Spleen (tissue), 11 donors: ENCODE measurements at regions not wholly inside any gene's neighbourhood (a gene's known extent, or its start where the extent isn't known, plus 50 kb on each side); places are given as distances from the start of the nearest gene placed in this dataset.

Experiments used
- DNase-seq: peaks from one replicate; pipeline ENCODE4 v3.0.0-alpha.2; 2020
- H3K27ac ChIP-seq, 8 donors: fragments of 200-600 bp; sonication (generic) in 7 of 8; 1 replicate in 4 of 8; 2 replicates in 4 of 8; pipeline versions ENCODE4 v1.5.0 to v1.8.0; 2016 to 2021; ENCODE audit warnings: inconsistent platforms in 4 of 8, mild to moderate bottlenecking in 4 of 8, moderate library complexity in 1 of 8
- H3K27me3 ChIP-seq, 7 donors: fragments of 200-600 bp; sonication (generic) in 6 of 7; replicated peaks in 1 of 7; 1 replicate in 4 of 7; 2 replicates in 3 of 7; pipeline versions ENCODE4 v1.5.0 to v1.8.0; 2016 to 2021; ENCODE audit warnings: inconsistent platforms in 3 of 7, mild to moderate bottlenecking in 1 of 7
- H3K36me3 ChIP-seq, 6 donors: fragments of 200-600 bp; sonication (generic) in 5 of 6; 1 replicate in 4 of 6; 2 replicates in 2 of 6; pipeline versions ENCODE4 v1.5.0 to v1.8.0; 2016 to 2021; ENCODE audit warnings: inconsistent platforms in 2 of 6
- H3K4me1 ChIP-seq, 6 donors: fragments of 200-600 bp; sonication (generic) in 5 of 6; 1 replicate in 3 of 6; 2 replicates in 3 of 6; pipeline versions ENCODE4 v1.5.0 to v1.8.0; 2016 to 2021; ENCODE audit warnings: inconsistent platforms in 3 of 6
- H3K4me3 ChIP-seq, 8 donors: fragments of 200-600 bp; sonication (generic) in 7 of 8; 1 replicate in 4 of 8; 2 replicates in 4 of 8; pipeline versions ENCODE4 v1.5.0 to v1.8.0; 2016 to 2021; ENCODE audit warnings: inconsistent platforms in 4 of 8, mild to moderate bottlenecking in 4 of 8, moderate library complexity in 2 of 8
- H3K9me3 ChIP-seq, 8 donors: fragments of 200-600 bp; sonication (generic) in 7 of 8; 1 replicate in 4 of 8; 2 replicates in 4 of 8; pipeline versions ENCODE4 v1.5.0 to v1.8.0; 2016 to 2021; ENCODE audit warnings: inconsistent platforms in 4 of 8
- CTCF ChIP-seq, 11 experiments: fragments of 200-600 bp in 7 of 11; fragments of 450-650 bp in 4 of 11; sonication (generic) in 4 of 11; IDR thresholded peaks in 8 of 11; conservative IDR thresholded peaks in 3 of 11; 1 replicate in 7 of 11; 2 replicates in 4 of 11; pipeline versions ENCODE4 v1.4.0 to v1.8.0; 2016 to 2021; ENCODE audit warnings: antibody characterized with exemption in 11 of 11, inconsistent platforms in 4 of 11, mild to moderate bottlenecking in 1 of 11
- POLR2A ChIP-seq, 3 donors: fragments of 450-650 bp; IDR thresholded peaks; one replicate each; pipeline ENCODE4 v1.5.1; 2017; ENCODE audit warnings: antibody characterized with exemption in 3 of 3, mild to moderate bottlenecking in 1 of 3
- POLR2AphosphoS5 ChIP-seq, 3 donors: sonication (generic); formaldehyde crosslinking; IDR thresholded peaks; one replicate each; pipeline ENCODE4 v1.5.1; 2017; ENCODE audit warnings: antibody characterized with exemption in 3 of 3
- WGBS, 5 donors: extraction: QIAGEN DNeasy Blood & Tissue Kit in 3 of 5; methylation state at CpG; one replicate each; pipeline versions ENCODE4 v1.1.5 to v1.1.7; 2013 to 2018; 5-methylcytosine and 5-hydroxymethylcytosine counted together
- intact Hi-C: fragments of 100-400 bp; cut with DNase I; formaldehyde crosslinking; loops from one replicate; pipeline ENCODE4 v1.15.0; 2023; ENCODE audit warnings: low total_unique reads
- donor health status: healthy with polysubstance abuse.
- donor health status: DM: no; HTN: no; CAD: no; lungs with moderate emphysema.
- donor health status: DM: no; HTN: no; CAD: no.
- donor health status: Bipolar disorder and iron deficiency.
- donor health status: healthy.
- donor health status: DM: no; HTN: no; CAD: no.
- donor health status: DM: yes; HTN: yes; CAD: no.

GRCh38 chr5:28174691-28175090 is 1136.3 kb upstream of the CDH9 start:
- no peak for DNase-seq
- Histone ChIP-seq H3K4me3 (no peak overlapping the region), H3K27me3 (no peaks in the 10 kb centered on the region), H3K27ac (no peak overlapping the region), H3K4me1 (no peaks in the 10 kb centered on the region), H3K9me3 (peaks cover 0 to 50% (median 4%) of the 10 kb centered on the region in 8 donors), H3K36me3 (no peaks in the 10 kb centered on the region)
- TF ChIP-seq POLR2AphosphoS5 (IDR thresholded peaks at IDR 0.05): no peak
- no peak for TF ChIP-seq POLR2A (IDR thresholded peaks at IDR 0.05)
- TF ChIP-seq CTCF (IDR thresholded peaks at IDR 0.05 in 8 of 11, conservative IDR thresholded peaks at IDR 0.05 in 3 of 11): no peak
- intact Hi-C loops: no loop called here

DNA sequence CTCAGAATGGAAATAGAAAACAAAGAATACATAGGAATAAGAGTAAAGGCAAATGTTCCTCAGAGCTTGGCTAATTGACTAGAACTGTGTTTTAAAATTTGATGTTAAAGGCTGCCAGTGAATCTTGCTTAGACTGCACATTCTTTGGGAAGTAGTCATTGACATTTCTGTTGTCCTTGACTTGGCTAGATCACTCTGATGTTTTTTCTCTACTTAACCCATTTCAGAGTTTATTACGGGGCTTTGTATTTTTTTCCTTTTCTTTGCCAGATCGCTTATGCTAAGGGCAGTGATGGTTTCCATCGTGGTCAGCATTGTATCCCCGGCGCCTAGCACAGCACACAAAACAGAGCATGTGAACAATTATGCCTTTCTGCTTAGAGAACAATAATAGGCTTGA is 1126.7 kb upstream of the CDH9 start:
- Histone ChIP-seq H3K9me3 (peaks cover 0 to 24% (median 10%) of the 10 kb centered on the region in 8 donors), H3K4me3 (no peak overlapping the region), H3K36me3 (no peaks in the 10 kb centered on the region), H3K4me1 (peaks cover 0 to 4% (median 0%) of the 10 kb centered on the region in 6 donors), H3K27ac (no peak overlapping the region), H3K27me3 (no peaks in the 10 kb centered on the region)
- DNase-seq: no peak
- no peak for TF ChIP-seq POLR2A (IDR thresholded peaks at IDR 0.05)
- intact Hi-C loops: no loop called here
- WGBS, 5 donors: 60 to 79% (median 65%) methylated on average over 5 of the region's 5 CpGs

- peaks cover 0 to 4% (median 0%) of the 10 kb centered on the region in 6 donors for H3K4me1 ChIP-seq
- peaks cover 0 to 26% (median 11%) of the 10 kb centered on the region in 8 donors for H3K9me3 ChIP-seq
- intact Hi-C loops: no loop called here
- H3K27ac ChIP-seq: no peak overlapping the region
- DNase-seq: no peak
- WGBS, 5 donors: 61 to 79% (median 75%) methylated on average over 2 of the region's 2 CpGs
- TF ChIP-seq POLR2AphosphoS5 (IDR thresholded peaks at IDR 0.05) (no peak), CTCF (IDR thresholded peaks at IDR 0.05 in 8 of 11, conservative IDR thresholded peaks at IDR 0.05 in 3 of 11) (no peak), POLR2A (IDR thresholded peaks at IDR 0.05) (no peak)
- H3K36me3 ChIP-seq: no peaks in the 10 kb centered on the region
- no peaks in the 10 kb centered on the region for H3K27me3 ChIP-seq
- H3K4me3 ChIP-seq: no peak overlapping the region
These were observed 1126.2 kb upstream of the CDH9 start for GRCh38 chr5:28164568-28164967.

- no peak overlapping the region for H3K4me3 ChIP-seq
- intact Hi-C loops: no loop called here
- no peak for DNase-seq
- 83 to 92% (median 86%) methylated on average over 6 of the region's 6 CpGs for WGBS, 5 donors
- no peak overlapping the region for H3K27ac ChIP-seq
- no peak for TF ChIP-seq POLR2A (IDR thresholded peaks at IDR 0.05)
- H3K27me3 ChIP-seq: no peaks in the 10 kb centered on the region
- no peaks in the 10 kb centered on the region for H3K36me3 ChIP-seq
- no peaks in the 10 kb centered on the region for H3K4me1 ChIP-seq
- H3K9me3 ChIP-seq: peaks cover 0 to 9% (median 2%) of the 10 kb centered on the region in 8 donors
These were observed 1118.6 kb upstream of the CDH9 start for GRCh38 chr5:28156981-28157380.

GRCh38 chr5:28143519-28143918 is 1105.1 kb upstream of the CDH9 start:
- TF ChIP-seq POLR2A (IDR thresholded peaks at IDR 0.05) (no peak), CTCF (IDR thresholded peaks at IDR 0.05 in 8 of 11, conservative IDR thresholded peaks at IDR 0.05 in 3 of 11) (no peak)
- Histone ChIP-seq H3K27me3 (no peaks in the 10 kb centered on the region), H3K4me1 (no peaks in the 10 kb centered on the region), H3K4me3 (no peak overlapping the region), H3K36me3 (no peaks in the 10 kb centered on the region), H3K27ac (no peak overlapping the region), H3K9me3 (peaks cover 0 to 35% (median 0%) of the 10 kb centered on the region in 8 donors)
- DNase-seq: no peak
- intact Hi-C loops: no loop called here
- WGBS, 5 donors: 74 to 95% (median 92%) methylated on average over 1 of the region's 1 CpG
